ENCODE measurements at regions not wholly inside any gene's neighbourhood (a gene's known extent, or its start where the extent isn't known, plus 50 kb on each side); places are given as distances from the start of the nearest gene placed in this dataset.
"Not testable (repeated sequence)": the region's sequence is repeated elsewhere in the genome, so short reads cannot be mapped to it uniquely, and the experiment has no call there.

GRCh38 chr6:170080169-170080827, 210.6 kb downstream of the DLL1 start:
- DNase-seq, result no peak

- no peak for DNase-seq
These were observed 214.3 kb downstream of the DLL1 start for GRCh38 chr6:170076466-170077165.

GRCh38 chr6:170075659-170076223, 215.1 kb downstream of the DLL1 start:
- no peak for DNase-seq

- DNase-seq, result no peak
These were observed 216.0 kb downstream of the DLL1 start for GRCh38 chr6:170074907-170075306.

GRCh38 chr6:170074435-170074834, 216.4 kb downstream of the DLL1 start:
- DNase-seq, result no peak

- DNase-seq, result no peak
These were observed 217.0 kb downstream of the DLL1 start for GRCh38 chr6:170073846-170074245.

- DNase-seq, result no peak
These were observed 218.6 kb downstream of the DLL1 start for GRCh38 chr6:170072246-170072645.

GRCh38 chr6:170069611-170070010, 221.3 kb downstream of the DLL1 start:
- DNase-seq, result no peak

GRCh38 chr6:170068496-170068895, 222.4 kb downstream of the DLL1 start:
- DNase-seq, result no peak

- no peak for DNase-seq
These were observed 222.9 kb downstream of the DLL1 start for GRCh38 chr6:170067923-170068360.

GRCh38 chr6:170067181-170067641, 223.7 kb downstream of the DLL1 start:
- no peak for DNase-seq

- no peak for DNase-seq
These were observed 224.2 kb downstream of the DLL1 start for GRCh38 chr6:170066679-170067078.

GRCh38 chr6:170063851-170064602, 226.9 kb downstream of the DLL1 start:
- no peak for DNase-seq

GRCh38 chr6:170063431-170063830, 227.4 kb downstream of the DLL1 start:
- DNase-seq, result no peak

GRCh38 chr6:170062915-170063241, 228.0 kb downstream of the DLL1 start:
- DNase-seq, result no peak

GRCh38 chr6:170062209-170062914, 228.5 kb downstream of the DLL1 start:
- no peak for DNase-seq

GRCh38 chr6:170058878-170059485, 231.9 kb downstream of the DLL1 start:
- DNase-seq, result no peak

- DNase-seq, result no peak
These were observed 232.7 kb downstream of the DLL1 start for GRCh38 chr6:170057961-170058877.

GRCh38 chr6:170057034-170057734, 233.7 kb downstream of the DLL1 start:
- DNase-seq, result no peak

- DNase-seq, result no peak
These were observed 234.6 kb downstream of the DLL1 start for GRCh38 chr6:170056278-170056711.

- DNase-seq, result not testable (repeated sequence)
These were observed 235.1 kb downstream of the DLL1 start for GRCh38 chr6:170055797-170056196.

Data from stimulated activated CD4-positive, alpha-beta T cell treated with anti-CD3 and anti-CD28 coated beads, Interleukin-15, amount 100 ng/mL, for 24 hours (primary cell).